GM21381 (cell line): ENCODE measurements at regions not wholly inside any gene's neighbourhood (a gene's known extent, or its start where the extent isn't known, plus 50 kb on each side); places are given as distances from the start of the nearest gene placed in this dataset.

ENCODE experiments used
- ATAC-seq: cut with Tn5 transposase; IDR thresholded peaks from one replicate; pipeline ENCODE4 v1.9.1; 2021; ENCODE audit warnings: mild to moderate bottlenecking, moderate library complexity; ENCODE audit not compliant: unreplicated experiment

DNA sequence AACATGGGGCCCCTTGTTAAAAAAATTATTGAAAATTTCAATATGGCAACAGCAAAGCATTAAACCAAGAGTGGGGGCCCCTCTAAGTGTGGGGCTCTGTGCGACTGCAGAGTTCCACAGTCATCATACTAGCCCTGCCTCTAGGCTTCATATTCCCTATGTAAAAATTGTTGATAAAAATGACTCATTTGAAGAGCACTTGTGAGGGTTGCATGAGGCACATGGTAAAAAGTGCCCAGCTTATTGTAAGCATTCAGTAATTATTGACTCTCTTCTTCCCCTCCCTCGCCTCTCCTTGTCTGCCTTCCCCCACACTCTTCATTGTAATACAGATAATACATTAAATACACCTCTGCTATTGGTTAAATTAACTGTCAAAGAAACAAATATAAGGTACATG lies 86.7 kb upstream of the PTBP2 start:
- no peak for ATAC-seq

DNA sequence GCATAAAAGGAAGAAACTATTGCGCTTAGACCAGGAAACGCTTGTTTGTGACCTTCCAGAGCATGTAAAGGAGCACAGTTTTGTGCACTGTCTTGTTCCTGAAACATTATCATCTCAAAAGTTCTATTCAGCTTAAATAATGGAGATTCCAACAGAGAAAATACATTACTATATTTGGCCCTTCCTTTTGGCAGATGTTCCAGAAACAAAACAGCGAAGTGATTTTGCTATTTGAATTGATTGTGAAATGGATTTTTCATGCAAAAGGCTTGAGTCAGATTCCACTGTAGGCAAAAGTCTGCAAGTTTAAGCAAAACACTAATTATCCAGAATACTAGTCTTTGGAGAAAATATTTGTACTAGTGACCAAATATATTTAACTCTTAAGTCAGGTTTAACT lies 80.3 kb upstream of the PTBP2 start:
- no peak for ATAC-seq

DNA sequence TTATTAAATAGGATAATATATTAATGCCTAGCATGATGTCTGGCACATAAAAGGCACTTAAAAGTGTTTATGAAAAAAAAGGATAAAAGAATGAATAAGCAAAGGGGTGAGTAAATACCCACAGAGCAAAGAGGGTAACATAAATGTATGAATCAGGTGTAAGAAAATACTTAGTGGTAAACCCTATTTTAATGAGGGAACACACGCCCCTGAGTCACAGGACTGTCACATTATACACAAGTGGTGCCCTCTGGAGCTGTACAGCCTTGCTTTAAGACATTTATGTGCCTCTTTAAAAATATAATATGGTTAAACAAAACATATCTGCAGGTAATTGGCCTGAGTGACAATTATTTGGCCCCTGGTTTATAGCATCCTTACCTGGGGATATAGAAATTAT lies 78.1 kb upstream of the PTBP2 start:
- no peak for ATAC-seq

DNA sequence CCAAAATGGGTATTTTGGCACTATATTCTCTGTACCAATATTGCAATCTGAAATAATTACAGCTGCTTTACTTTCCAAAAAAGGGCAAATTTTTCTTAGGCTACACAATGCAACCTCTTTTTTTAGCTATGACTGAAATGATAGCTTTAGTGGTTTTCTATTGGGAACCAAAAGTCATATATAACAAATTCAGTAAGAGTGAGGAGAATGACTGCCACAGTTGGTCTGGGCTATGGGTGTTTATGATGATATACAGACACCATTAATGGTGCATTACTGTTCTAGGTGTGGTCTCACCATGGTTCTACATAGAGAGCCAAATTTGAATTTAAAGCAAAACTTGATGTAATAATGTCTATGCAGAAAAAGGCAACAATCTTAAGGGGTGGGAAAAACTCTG lies 72.3 kb upstream of the PTBP2 start:
- ATAC-seq = no peak

DNA sequence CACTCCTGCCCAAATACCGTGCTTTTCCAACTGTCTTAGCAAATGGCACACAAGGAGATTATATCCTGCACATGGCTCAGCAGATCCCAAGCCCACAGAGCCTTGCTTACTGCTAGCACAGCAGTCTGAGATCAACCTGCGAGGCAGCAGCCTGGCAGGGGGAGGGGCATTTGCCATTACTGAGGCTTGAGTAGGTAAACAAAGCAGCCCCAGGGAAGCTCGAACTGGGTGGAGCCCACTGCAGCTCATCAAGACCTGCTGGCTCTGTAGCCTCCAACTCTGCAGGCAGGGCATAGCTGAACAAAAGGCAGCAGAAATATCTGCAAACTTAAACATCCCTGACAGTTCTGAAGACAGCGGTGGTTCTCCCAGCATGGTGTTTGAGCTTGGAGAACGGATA lies 70.1 kb upstream of the PTBP2 start:
- ATAC-seq = no peak

DNA sequence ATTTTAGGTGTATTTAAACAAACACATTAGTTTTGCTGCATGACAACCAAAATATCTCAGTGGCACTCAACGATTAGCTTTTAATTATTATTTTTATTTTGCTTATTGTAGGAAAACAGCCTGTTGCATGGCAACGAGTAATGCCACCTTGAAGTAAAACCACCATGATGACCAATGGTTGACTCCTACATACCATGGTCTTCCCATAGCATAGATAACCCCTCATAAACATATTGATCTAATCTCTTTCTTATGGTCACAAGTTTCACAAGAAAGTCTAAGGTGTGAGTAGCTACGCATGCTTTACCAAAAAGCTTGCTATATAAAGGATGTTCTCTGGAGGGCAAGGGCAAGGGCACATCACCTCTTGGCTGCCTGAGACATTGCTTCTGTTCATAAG lies 61.5 kb upstream of the PTBP2 start:
- no peak for ATAC-seq

DNA sequence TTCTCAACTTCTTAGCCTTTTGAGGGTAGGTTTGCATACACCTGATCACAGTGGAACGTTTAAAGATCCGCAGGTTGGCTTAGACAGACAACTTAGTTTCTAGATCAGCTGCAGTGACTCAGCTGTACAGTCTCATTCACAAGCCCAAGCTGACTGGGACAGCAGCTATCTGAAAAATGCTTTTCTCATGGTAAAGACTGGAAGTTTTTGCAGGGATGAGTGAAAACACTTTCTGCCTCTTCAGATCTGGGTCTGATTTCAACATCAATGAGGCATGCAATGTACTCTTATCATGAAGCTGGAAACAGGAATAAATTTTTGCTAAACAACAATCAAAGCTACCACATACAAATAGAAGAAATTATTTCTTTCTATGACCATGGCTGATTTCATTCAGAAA lies 61.1 kb upstream of the PTBP2 start:
- ATAC-seq = no peak
